22Rv1 (cell line): ENCODE measurements at regions not wholly inside any gene's neighbourhood (a gene's known extent, or its start where the extent isn't known, plus 50 kb on each side); places are given as distances from the start of the nearest gene placed in this dataset.

Experiments used
- ZFX ChIP-seq: fragments of 450-650 bp; IDR thresholded peaks from 2 replicates; pipeline ENCODE4 v1.6.1; 2017; ENCODE audit warnings: antibody characterized with exemption, borderline replicate concordance
- TF ChIP-seq, protein P1 (sequence below): fragments of 450-650 bp; IDR thresholded peaks from 2 replicates; pipeline ENCODE4 v1.5.1; 2017; ENCODE audit warnings: mild to moderate bottlenecking

DNA sequence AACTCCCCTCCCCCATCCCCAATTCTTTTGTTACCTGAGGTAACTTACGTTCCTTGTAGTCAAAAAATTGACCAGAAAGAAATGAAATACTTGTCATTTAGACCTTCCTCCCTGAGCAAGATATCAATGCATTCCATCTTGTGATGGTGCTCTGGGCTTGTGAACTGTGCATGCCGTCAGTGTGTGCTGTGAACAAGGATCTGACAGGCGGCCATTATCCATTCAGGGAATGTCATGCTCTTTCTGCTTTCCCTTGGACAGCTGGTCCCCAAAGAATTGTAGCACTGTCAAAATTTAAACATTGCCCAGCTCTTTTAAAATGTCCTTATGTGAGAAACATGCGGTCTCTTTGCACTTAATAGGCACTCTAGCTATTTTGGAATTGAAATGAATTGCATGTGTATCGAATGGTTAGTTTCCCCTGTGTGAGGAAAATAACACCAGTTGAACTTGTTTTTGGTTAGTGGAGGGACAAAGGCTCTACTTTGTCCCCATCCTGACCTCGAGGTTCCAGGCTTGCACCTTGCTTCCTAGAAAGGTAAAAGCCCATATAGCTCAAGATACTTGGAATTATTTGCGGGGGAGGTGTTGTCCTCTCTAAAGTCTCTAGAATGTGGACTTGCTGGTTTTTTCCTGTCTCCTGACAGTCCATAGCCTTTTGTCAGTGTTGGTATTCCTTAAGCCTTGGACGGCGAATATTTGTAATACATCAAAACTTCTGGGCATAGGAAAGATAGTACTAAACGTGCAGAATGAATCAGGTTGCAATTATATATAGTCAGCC, 350.9 kb downstream of the NUP35 start:
- TF ChIP-seq, protein P1, sequence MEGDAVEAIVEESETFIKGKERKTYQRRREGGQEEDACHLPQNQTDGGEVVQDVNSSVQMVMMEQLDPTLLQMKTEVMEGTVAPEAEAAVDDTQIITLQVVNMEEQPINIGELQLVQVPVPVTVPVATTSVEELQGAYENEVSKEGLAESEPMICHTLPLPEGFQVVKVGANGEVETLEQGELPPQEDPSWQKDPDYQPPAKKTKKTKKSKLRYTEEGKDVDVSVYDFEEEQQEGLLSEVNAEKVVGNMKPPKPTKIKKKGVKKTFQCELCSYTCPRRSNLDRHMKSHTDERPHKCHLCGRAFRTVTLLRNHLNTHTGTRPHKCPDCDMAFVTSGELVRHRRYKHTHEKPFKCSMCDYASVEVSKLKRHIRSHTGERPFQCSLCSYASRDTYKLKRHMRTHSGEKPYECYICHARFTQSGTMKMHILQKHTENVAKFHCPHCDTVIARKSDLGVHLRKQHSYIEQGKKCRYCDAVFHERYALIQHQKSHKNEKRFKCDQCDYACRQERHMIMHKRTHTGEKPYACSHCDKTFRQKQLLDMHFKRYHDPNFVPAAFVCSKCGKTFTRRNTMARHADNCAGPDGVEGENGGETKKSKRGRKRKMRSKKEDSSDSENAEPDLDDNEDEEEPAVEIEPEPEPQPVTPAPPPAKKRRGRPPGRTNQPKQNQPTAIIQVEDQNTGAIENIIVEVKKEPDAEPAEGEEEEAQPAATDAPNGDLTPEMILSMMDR: no peak
- no peak for TF ChIP-seq ZFX
